GM12864 (cell line): ENCODE measurements at regions not wholly inside any gene's neighbourhood (a gene's known extent, or its start where the extent isn't known, plus 50 kb on each side); places are given as distances from the start of the nearest gene placed in this dataset.

Experiments
- DNase-seq: peaks from one replicate; pipeline ENCODE4 v3.0.0-alpha.2; 2011; ENCODE audit warnings: low read depth
- H3K4me3 ChIP-seq: 2 replicates; pipeline ENCODE4 v1.5.1; 2011; ENCODE audit warnings: mild to moderate bottlenecking, low read depth, low read length, control low read depth
- CTCF ChIP-seq: IDR thresholded peaks from 2 replicates; pipeline ENCODE4 v1.5.1; 2011; ENCODE audit warnings: low read depth, mild to moderate bottlenecking, moderate library complexity, low read length, control low read depth, inconsistent platforms; ENCODE audit errors: missing control alignments

- no peak for TF ChIP-seq CTCF
- H3K4me3 ChIP-seq: no peak overlapping the region
- DNase-seq: no peak
Observed at GRCh38 chr5:147160902-147161700, 73.7 kb upstream of the STK32A start.

GRCh38 chr5:147162740-147163139, 72.1 kb upstream of the STK32A start:
- no peak for TF ChIP-seq CTCF
- no peak overlapping the region for H3K4me3 ChIP-seq
- DNase-seq: no peak

- no peak for DNase-seq
- TF ChIP-seq CTCF: no peak
- no peak overlapping the region for H3K4me3 ChIP-seq
Observed at GRCh38 chr5:147167529-147167928, 67.3 kb upstream of the STK32A start.

GRCh38 chr5:147168578-147169327, 66.1 kb upstream of the STK32A start:
- DNase-seq: no peak
- no peak for TF ChIP-seq CTCF
- no peak overlapping the region for H3K4me3 ChIP-seq

GRCh38 chr5:147169399-147169798, 65.4 kb upstream of the STK32A start:
- H3K4me3 ChIP-seq: no peak overlapping the region
- DNase-seq: no peak

GRCh38 chr5:147169901-147170300, 64.9 kb upstream of the STK32A start:
- no peak for TF ChIP-seq CTCF
- H3K4me3 ChIP-seq: no peak overlapping the region
- no peak for DNase-seq

More at GRCh38 chr5:147169399-147169798, 65.4 kb upstream of the STK32A start:
- TF ChIP-seq CTCF: no peak
